HG03354 (cell line): ENCODE measurements at regions not wholly inside any gene's neighbourhood (a gene's known extent, or its start where the extent isn't known, plus 50 kb on each side); places are given as distances from the start of the nearest gene placed in this dataset.
"Not testable (repeated sequence)": the region's sequence is repeated elsewhere in the genome, so short reads cannot be mapped to it uniquely, and the experiment has no call there.

ENCODE experiments used
- ATAC-seq: cut with Tn5 transposase; IDR thresholded peaks from one replicate; pipeline ENCODE4 v1.9.1; 2021; ENCODE audit warnings: mild to moderate bottlenecking; ENCODE audit not compliant: unreplicated experiment, poor library complexity, severe bottlenecking

GRCh38 chr11:11724994-11725393 is 103.2 kb upstream of the GALNT18 start:
- no peak for ATAC-seq

- no peak for ATAC-seq
These were observed 101.1 kb upstream of the GALNT18 start for GRCh38 chr11:11722861-11723260.

- no peak for ATAC-seq
These were observed 100.4 kb upstream of the GALNT18 start for GRCh38 chr11:11722246-11722645.

- no peak for ATAC-seq
These were observed 96.7 kb upstream of the GALNT18 start for GRCh38 chr11:11718511-11718910.

GRCh38 chr11:11717064-11717725 is 95.4 kb upstream of the GALNT18 start:
- no peak for ATAC-seq

GRCh38 chr11:11715075-11715474 is 93.3 kb upstream of the GALNT18 start:
- not testable (repeated sequence) for ATAC-seq

- no peak for ATAC-seq
These were observed 88.8 kb upstream of the GALNT18 start for GRCh38 chr11:11710556-11710955.

- no peak for ATAC-seq
These were observed 87.8 kb upstream of the GALNT18 start for GRCh38 chr11:11709447-11710239.

- ATAC-seq, result no peak
These were observed 86.5 kb upstream of the GALNT18 start for GRCh38 chr11:11708256-11708655.

GRCh38 chr11:11706028-11706427 is 84.2 kb upstream of the GALNT18 start:
- no peak for ATAC-seq

GRCh38 chr11:11703885-11704284 is 82.1 kb upstream of the GALNT18 start:
- no peak for ATAC-seq

GRCh38 chr11:11701070-11701469 is 79.3 kb upstream of the GALNT18 start:
- no peak for ATAC-seq

GRCh38 chr11:11697796-11698195 is 76.0 kb upstream of the GALNT18 start:
- no peak for ATAC-seq

- no peak for ATAC-seq
These were observed 69.7 kb upstream of the GALNT18 start for GRCh38 chr11:11691296-11692151.

GRCh38 chr11:11681536-11681935 is 59.7 kb upstream of the GALNT18 start:
- no peak for ATAC-seq

GRCh38 chr11:11677672-11678356 is 56.0 kb upstream of the GALNT18 start:
- ATAC-seq, result no peak

GRCh38 chr11:11675671-11676181 is 53.9 kb upstream of the GALNT18 start:
- ATAC-seq, result no peak

GRCh38 chr11:11672789-11673188 is 51.0 kb upstream of the GALNT18 start:
- ATAC-seq, result no peak

GRCh38 chr11:11672101-11672500 is 50.3 kb upstream of the GALNT18 start:
- ATAC-seq, result no peak
